SW480 (cell line): ENCODE measurements at regions not wholly inside any gene's neighbourhood (a gene's known extent, or its start where the extent isn't known, plus 50 kb on each side); places are given as distances from the start of the nearest gene placed in this dataset.
"Not testable (repeated sequence)": the region's sequence is repeated elsewhere in the genome, so short reads cannot be mapped to it uniquely, and the experiment has no call there.

Source experiments
- DNase-seq: peaks from one replicate; pipeline ENCODE4 v3.0.0-alpha.2; 2016; ENCODE audit warnings: low spot score

GRCh38 chr16:88303890-88304819 lies 78.6 kb upstream of the ZNF469 start:
- peak; percentile 50 for DNase-seq

GRCh38 chr16:88305176-88305575 lies 77.6 kb upstream of the ZNF469 start:
- no peak for DNase-seq

- no peak for DNase-seq
These were observed 76.3 kb upstream of the ZNF469 start for GRCh38 chr16:88306411-88306810.

- DNase-seq = peak; percentile 72
These were observed 75.8 kb upstream of the ZNF469 start for GRCh38 chr16:88306860-88307545.

- no peak for DNase-seq
These were observed 74.2 kb upstream of the ZNF469 start for GRCh38 chr16:88308441-88309173.

- DNase-seq = no peak
These were observed 73.4 kb upstream of the ZNF469 start for GRCh38 chr16:88309174-88309907.

- DNase-seq = no peak
These were observed 72.9 kb upstream of the ZNF469 start for GRCh38 chr16:88309908-88310265.

GRCh38 chr16:88310796-88311605 lies 71.8 kb upstream of the ZNF469 start:
- DNase-seq = no peak

- not testable (repeated sequence) for DNase-seq
These were observed 70.9 kb upstream of the ZNF469 start for GRCh38 chr16:88311860-88312259.

GRCh38 chr16:88312732-88313131 lies 70.0 kb upstream of the ZNF469 start:
- no peak for DNase-seq

- no peak for DNase-seq
These were observed 67.7 kb upstream of the ZNF469 start for GRCh38 chr16:88314991-88315542.

GRCh38 chr16:88315543-88316105 lies 67.1 kb upstream of the ZNF469 start:
- DNase-seq = peak; percentile 91

- peak; percentile 35 for DNase-seq
These were observed 66.6 kb upstream of the ZNF469 start for GRCh38 chr16:88316151-88316550.

GRCh38 chr16:88316941-88317612 lies 65.7 kb upstream of the ZNF469 start:
- no peak for DNase-seq

GRCh38 chr16:88317613-88317965 lies 65.2 kb upstream of the ZNF469 start:
- DNase-seq = no peak

GRCh38 chr16:88318051-88318450 lies 64.7 kb upstream of the ZNF469 start:
- no peak for DNase-seq

- DNase-seq = no peak
These were observed 64.2 kb upstream of the ZNF469 start for GRCh38 chr16:88318521-88318920.

- DNase-seq = no peak
These were observed 63.4 kb upstream of the ZNF469 start for GRCh38 chr16:88319116-88319965.
